RPMI8226 (cell line): ENCODE measurements at regions not wholly inside any gene's neighbourhood (a gene's known extent, or its start where the extent isn't known, plus 50 kb on each side); places are given as distances from the start of the nearest gene placed in this dataset.
"Not testable (repeated sequence)": the region's sequence is repeated elsewhere in the genome, so short reads cannot be mapped to it uniquely, and the experiment has no call there.

Experiments
- DNase-seq: peaks from one replicate; pipeline ENCODE4 v3.0.0-alpha.2; 2015

- no peak for DNase-seq
Measured at GRCh38 chr11:59008947-59009346, 69.7 kb downstream of the GLYATL1 start.

GRCh38 chr11:59009661-59010060 is 70.4 kb downstream of the GLYATL1 start:
- DNase-seq, result peak; percentile 23

DNA sequence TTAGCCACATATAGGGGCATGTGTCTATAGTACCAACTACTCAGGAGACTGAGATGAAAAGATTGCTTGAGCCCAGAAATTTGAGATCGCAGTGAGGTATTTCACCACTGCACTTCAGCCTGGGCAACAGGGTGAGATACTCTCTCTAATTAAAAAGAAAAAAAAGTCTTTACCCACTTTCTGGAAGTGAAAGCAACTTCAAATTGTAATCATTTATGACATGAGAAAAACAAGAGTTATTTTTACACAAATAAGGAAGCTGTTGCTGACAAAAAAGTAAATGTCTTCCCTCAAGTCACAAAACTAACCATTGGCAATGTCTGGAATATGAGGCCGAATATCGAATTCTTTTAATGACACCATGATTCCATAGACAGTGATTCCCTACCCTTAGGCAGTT is 71.4 kb downstream of the GLYATL1 start:
- DNase-seq, result no peak

DNA sequence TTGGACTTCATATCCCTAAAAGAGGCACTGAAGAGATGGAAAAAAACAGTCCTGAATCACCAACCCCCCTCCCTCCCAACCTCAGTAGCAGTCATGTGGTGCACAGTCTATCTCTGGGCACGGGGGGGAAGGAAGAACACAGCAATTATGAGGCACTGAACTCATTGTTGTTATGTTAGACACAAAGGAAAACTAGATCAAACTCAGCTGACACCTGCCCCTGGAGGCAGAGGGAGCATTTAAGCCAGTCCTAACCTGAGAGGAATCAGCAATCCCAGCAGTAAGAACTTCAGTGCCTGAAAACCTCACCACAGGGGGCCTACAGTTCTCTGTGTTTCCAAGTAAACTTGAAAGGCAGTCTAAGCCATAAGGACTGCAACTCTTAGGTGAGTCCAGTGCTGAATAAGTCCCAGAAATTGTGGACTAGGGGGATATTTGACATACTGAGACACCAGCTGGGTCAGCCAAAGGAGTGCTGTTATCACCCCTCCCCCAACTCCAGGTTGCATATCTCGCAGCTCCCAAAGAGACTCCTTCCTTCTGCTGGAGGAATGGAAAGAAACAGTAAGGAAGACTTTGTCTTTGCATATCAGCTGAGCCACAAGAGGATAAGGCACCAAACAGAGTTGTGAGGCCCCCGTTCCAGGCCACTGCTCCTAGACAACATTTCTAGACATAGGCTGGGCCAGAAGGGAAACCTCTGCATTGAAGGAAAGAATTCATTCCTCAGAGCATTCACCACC is 72.5 kb downstream of the GLYATL1 start:
- no peak for DNase-seq

GRCh38 chr11:59012398-59013265 is 73.3 kb downstream of the GLYATL1 start:
- DNase-seq, result peak; percentile 29

DNA sequence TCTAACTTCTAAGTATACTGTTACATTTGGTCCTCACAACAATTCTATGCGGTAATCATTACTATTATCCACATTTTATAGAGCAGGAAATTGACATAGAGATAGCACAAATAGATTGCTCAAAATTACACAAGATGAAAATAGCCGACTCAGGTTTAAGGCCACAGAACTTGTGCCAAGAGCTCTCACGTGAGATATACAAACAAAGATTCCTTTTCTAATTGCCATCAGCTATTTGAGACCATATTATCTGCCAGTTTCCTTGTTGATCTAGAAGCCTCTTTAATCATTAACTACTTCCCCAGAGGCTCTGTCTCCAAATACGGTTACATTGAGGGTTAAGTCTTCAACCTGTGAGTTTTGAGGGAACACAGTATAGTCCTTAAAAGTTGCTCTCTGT is 61.0 kb upstream of the GLYATL1B start:
- DNase-seq, result no peak

DNA sequence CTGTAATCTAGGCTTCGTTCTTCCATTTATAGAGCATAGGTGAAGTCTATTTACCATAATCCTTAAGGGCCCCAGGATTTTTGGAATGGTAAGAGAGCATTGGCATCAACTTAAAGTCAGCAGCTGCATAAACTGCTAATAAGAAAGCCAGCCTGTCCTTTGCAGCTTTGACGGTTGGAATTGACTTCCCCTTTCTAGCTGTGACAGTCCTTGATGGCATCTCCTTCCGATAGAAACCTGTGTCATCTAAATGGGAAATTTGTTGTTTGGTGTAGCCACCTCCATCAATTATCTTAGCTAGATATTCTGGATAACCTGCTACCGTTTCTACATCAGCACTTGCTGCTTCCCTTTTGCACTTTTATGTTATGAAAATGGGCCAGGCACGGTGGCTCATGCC is 58.0 kb upstream of the GLYATL1B start:
- DNase-seq, result no peak

DNA sequence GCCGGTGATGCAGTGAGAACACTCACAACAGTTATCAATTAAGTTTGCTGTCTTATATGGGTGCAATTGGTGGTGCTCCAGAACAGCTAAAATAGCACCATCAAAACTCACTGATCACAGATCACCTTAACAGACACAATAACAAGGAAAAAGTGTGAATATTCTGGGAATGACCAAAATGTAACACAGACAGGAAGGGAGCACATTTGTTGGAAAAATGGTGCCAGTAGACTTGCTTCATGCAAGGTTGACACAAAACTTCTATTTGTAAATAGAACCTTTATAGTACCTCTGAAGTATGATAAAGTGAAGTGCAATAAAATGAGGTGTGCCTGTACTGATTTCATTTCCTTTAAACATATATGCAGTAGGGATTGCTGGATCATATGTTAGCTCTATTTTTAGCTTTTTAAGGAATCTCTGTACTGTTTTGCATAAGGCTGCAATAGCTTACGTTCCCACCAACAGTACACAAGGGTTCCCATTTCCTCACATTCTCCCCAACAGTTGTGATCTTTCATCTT is 56.7 kb upstream of the GLYATL1B start:
- no peak for DNase-seq

- no peak for DNase-seq
Measured at GRCh38 chr11:59030037-59030436, 56.1 kb upstream of the GLYATL1B start.

DNA sequence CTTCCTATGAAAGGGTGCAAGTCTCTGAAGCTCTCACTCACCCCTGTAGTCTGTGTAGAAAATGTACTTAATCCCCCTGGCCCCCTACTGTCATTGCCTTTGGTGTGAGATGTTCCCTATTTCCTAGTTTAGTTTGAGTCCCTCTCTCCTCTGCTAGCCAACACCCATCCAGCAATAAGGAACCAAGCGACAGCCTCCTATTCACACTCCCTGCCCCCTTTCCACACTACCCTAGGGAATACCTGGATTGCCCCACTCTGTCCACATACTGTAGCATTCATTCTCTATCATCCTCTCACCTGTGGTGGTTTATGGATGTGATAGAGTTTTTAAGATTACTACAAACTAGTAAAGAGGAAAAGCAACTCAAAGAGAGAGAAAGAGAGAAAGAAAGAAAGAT is 54.4 kb upstream of the GLYATL1B start:
- not testable (repeated sequence) for DNase-seq
